Panc1 (cell line): ENCODE measurements at regions not wholly inside any gene's neighbourhood (a gene's known extent, or its start where the extent isn't known, plus 50 kb on each side); places are given as distances from the start of the nearest gene placed in this dataset.

ENCODE experiments used
- ATAC-seq: fragments of 200-7000 bp; cut with Tn5 transposase; 2 replicates; pipeline ENCODE4 v1.9.1; 2020; ENCODE audit warnings: mild to moderate bottlenecking, moderate library complexity
- BruUV-seq: library from RNA; stranded (reverse); fragments of 400-500 nt; replicated peaks from 2 replicates; lab custom pipeline; 2021; lab: Mats Ljungman, UMichigan
- CTCF ChIA-PET: fragments of 300-600 bp; sonication (Branson Sonifier 250); formaldehyde crosslinking; loops from one replicate; lab custom pipeline; 2022; ENCODE audit warnings: antibody characterized with exemption; lab: Charles Lee
- POLR2A ChIA-PET: fragments of 300-600 bp; sonication (Branson Sonifier 250); formaldehyde crosslinking; loops from one replicate; lab custom pipeline; 2022; ENCODE audit warnings: antibody characterized with exemption; lab: Charles Lee
- DNase-seq: peaks from one replicate; pipeline ENCODE4 v3.0.0-alpha.2; 2010; ENCODE audit warnings: low read depth, low spot score
- H3K27ac ChIP-seq: 2 replicates; pipeline ENCODE4 v1.5.1; 2011; ENCODE audit warnings: mild to moderate bottlenecking, low read length, inconsistent platforms
- H3K27me3 ChIP-seq: fragments of 200-500 bp; sonication (Bioruptor generic); 2 replicates; pipeline ENCODE4 v1.6.0; 2014; ENCODE audit warnings: low read length, inconsistent platforms; ENCODE audit not compliant: control insufficient read depth, insufficient read depth
- H3K36me3 ChIP-seq: fragments of 200-500 bp; sonication (Bioruptor generic); 2 replicates; pipeline ENCODE4 v1.5.1; 2014; ENCODE audit warnings: inconsistent platforms, mild to moderate bottlenecking, low read length, moderate library complexity; ENCODE audit not compliant: control insufficient read depth, insufficient read depth
- H3K4me1 ChIP-seq: 2 replicates; pipeline ENCODE4 v1.5.1; 2011; ENCODE audit warnings: inconsistent platforms, mild to moderate bottlenecking, low read length, moderate library complexity; ENCODE audit not compliant: control insufficient read depth, insufficient read depth
- H3K4me3 ChIP-seq, 2 experiments: 2 replicates each; pipeline ENCODE4 v1.5.1; 2011 to 2012; ENCODE audit warnings: low read depth in 2 of 2, low read length in 2 of 2, mild to moderate bottlenecking in 2 of 2, inconsistent platforms in 1 of 2, moderate library complexity in 1 of 2
- H3K9me3 ChIP-seq: fragments of 200-500 bp; sonication (Bioruptor generic); 2 replicates; pipeline ENCODE4 v1.5.1; 2014; ENCODE audit warnings: low read depth, mild to moderate bottlenecking, inconsistent platforms, low read length, moderate library complexity; ENCODE audit not compliant: control insufficient read depth, insufficient read depth
- POLR2AphosphoS5 ChIP-seq: IDR thresholded peaks from 2 replicates; pipeline ENCODE4 v1.6.1; 2012; ENCODE audit warnings: mild to moderate bottlenecking, low read depth, low read length, moderate library complexity
- REST ChIP-seq, 2 experiments: IDR thresholded peaks; 2 replicates each; pipeline ENCODE4 v1.6.1; 2011 to 2012; ENCODE audit warnings: low read depth in 2 of 2, control low read depth in 1 of 2, low read length in 1 of 2, mild to moderate bottlenecking in 1 of 2, moderate library complexity in 1 of 2; ENCODE audit not compliant: insufficient read depth in 1 of 2
- SIN3A ChIP-seq: IDR thresholded peaks from 2 replicates; pipeline ENCODE4 v1.6.1; 2012; ENCODE audit warnings: low read depth, mild to moderate bottlenecking, low read length, moderate library complexity, borderline replicate concordance; ENCODE audit not compliant: insufficient read depth
- TCF7L2 ChIP-seq: IDR thresholded peaks from 2 replicates; pipeline ENCODE4 v1.6.1; 2011; ENCODE audit warnings: mild to moderate bottlenecking, low read depth, low read length, inconsistent platforms
- in situ Hi-C: cut with HindIII; loops from 2 replicates; pipeline ENCODE4 v1.10.0; 2016; ENCODE audit warnings: low sequenced_read_pairs, low pct_unique_long_range_greater_than_20kb
- intact Hi-C: fragments of 100-400 bp; cut with micrococcal nuclease; formaldehyde crosslinking; loops from one replicate; pipeline ENCODE4 v1.10.0; 2022; ENCODE audit not compliant: unreplicated experiment
- TF ChIP-seq, protein P1 (sequence below): fragments of 450-650 bp; IDR thresholded peaks from 2 replicates; pipeline ENCODE4 v1.5.1; 2017; ENCODE audit warnings: mild to moderate bottlenecking

DNA sequence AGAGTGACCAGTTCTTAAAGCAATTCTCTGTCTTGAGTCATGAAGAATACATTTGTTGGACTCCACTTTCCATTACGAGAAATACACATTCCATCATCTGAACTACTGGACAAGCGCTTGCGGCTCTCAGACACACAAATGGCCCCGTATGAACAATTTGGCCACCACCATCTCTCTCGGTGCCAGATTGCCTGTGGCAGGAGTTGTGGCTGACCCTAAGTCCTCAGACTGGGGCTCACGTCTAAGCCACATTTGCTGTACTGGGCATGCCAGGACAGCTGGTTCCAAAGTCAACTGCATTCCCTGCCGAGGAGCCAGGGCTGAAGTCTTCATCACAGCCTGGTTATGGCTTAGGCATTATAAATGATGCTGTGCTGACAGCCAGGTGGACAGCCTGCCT, 227.5 kb downstream of the MIAT start:
- intact Hi-C loops (no loop called here), in situ Hi-C loops (no loop called here)
- no peak for ATAC-seq
- Histone ChIP-seq H3K4me1 (no peaks in the 10 kb centered on the region), H3K9me3 (no peaks in the 10 kb centered on the region), H3K4me3 (no peak overlapping the region), H3K27me3 (no peaks in the 10 kb centered on the region; the same call in 1 of the 2 replicates), H3K36me3 (no peaks in the 10 kb centered on the region), H3K27ac (no peak overlapping the region)
- CTCF ChIA-PET: no interaction called here
- POLR2A ChIA-PET: no interaction called here
- BruUV-seq: no TSS peak
- DNase-seq: no peak
- TF ChIP-seq REST (IDR thresholded peaks at IDR 0.05; ENCODE audit: insufficient read depth in 1 of 2, low read depth in 2 of 2, low read length in 1 of 2) (no peak), POLR2AphosphoS5 (no peak), TCF7L2 (no peak), SIN3A (no peak)
- TF ChIP-seq, protein P1, sequence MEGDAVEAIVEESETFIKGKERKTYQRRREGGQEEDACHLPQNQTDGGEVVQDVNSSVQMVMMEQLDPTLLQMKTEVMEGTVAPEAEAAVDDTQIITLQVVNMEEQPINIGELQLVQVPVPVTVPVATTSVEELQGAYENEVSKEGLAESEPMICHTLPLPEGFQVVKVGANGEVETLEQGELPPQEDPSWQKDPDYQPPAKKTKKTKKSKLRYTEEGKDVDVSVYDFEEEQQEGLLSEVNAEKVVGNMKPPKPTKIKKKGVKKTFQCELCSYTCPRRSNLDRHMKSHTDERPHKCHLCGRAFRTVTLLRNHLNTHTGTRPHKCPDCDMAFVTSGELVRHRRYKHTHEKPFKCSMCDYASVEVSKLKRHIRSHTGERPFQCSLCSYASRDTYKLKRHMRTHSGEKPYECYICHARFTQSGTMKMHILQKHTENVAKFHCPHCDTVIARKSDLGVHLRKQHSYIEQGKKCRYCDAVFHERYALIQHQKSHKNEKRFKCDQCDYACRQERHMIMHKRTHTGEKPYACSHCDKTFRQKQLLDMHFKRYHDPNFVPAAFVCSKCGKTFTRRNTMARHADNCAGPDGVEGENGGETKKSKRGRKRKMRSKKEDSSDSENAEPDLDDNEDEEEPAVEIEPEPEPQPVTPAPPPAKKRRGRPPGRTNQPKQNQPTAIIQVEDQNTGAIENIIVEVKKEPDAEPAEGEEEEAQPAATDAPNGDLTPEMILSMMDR: no peak

- no peak overlapping the region for H3K27ac ChIP-seq
- H3K9me3 ChIP-seq: no peaks in the 10 kb centered on the region
- TF ChIP-seq TCF7L2: no peak
- no peak for TF ChIP-seq REST (IDR thresholded peaks at IDR 0.05; ENCODE audit: insufficient read depth in 1 of 2, low read depth in 2 of 2, low read length in 1 of 2)
- no peak for TF ChIP-seq POLR2AphosphoS5
- TF ChIP-seq, protein P1: no peak
- no peak for TF ChIP-seq SIN3A
- no peak overlapping the region for H3K4me3 ChIP-seq
- no peaks in the 10 kb centered on the region; the same call in 1 of the 2 replicates for H3K27me3 ChIP-seq
- no TSS peak for BruUV-seq
- ChIA-PET POLR2A (no interaction called here), CTCF (no interaction called here)
- no peaks in the 10 kb centered on the region for H3K4me1 ChIP-seq
- in situ Hi-C loops: no loop called here
- no peak for DNase-seq
- no peaks in the 10 kb centered on the region for H3K36me3 ChIP-seq
- no peak for ATAC-seq
- intact Hi-C loops: no loop called here
These were observed 228.3 kb downstream of the MIAT start for GRCh38 chr22:26885441-26886261.
